ENCODE measurements at regions not wholly inside any gene's neighbourhood (a gene's known extent, or its start where the extent isn't known, plus 50 kb on each side); places are given as distances from the start of the nearest gene placed in this dataset.

- TF ChIP-seq, protein P1, sequence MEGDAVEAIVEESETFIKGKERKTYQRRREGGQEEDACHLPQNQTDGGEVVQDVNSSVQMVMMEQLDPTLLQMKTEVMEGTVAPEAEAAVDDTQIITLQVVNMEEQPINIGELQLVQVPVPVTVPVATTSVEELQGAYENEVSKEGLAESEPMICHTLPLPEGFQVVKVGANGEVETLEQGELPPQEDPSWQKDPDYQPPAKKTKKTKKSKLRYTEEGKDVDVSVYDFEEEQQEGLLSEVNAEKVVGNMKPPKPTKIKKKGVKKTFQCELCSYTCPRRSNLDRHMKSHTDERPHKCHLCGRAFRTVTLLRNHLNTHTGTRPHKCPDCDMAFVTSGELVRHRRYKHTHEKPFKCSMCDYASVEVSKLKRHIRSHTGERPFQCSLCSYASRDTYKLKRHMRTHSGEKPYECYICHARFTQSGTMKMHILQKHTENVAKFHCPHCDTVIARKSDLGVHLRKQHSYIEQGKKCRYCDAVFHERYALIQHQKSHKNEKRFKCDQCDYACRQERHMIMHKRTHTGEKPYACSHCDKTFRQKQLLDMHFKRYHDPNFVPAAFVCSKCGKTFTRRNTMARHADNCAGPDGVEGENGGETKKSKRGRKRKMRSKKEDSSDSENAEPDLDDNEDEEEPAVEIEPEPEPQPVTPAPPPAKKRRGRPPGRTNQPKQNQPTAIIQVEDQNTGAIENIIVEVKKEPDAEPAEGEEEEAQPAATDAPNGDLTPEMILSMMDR (IDR thresholded peaks at IDR 0.05), result no peak
- Histone ChIP-seq H3K36me3 (no peaks in the 10 kb centered on the region), H3K27me3 (no peaks in the 10 kb centered on the region), H3K4me1 (no peaks in the 10 kb centered on the region), H3K9me3 (no peaks in the 10 kb centered on the region), H3K27ac (no peak overlapping the region), H3K4me3 (no peak overlapping the region)
- DNase-seq (no peak), ATAC-seq (no peak)
- intact Hi-C loops (cut with DNase I), result no loop called here
- 29 to 56% methylated on average over 2 of the region's 2 CpGs for WGBS, 2 donors
These were observed 1560.4 kb upstream of the TENM3 start for GRCh38 chr4:180682776-180683175.

- H3K4me3 ChIP-seq, result no peak overlapping the region
- ATAC-seq (no peak), DNase-seq (no peak)
- no peak overlapping the region for H3K27ac ChIP-seq
- no peaks in the 10 kb centered on the region for H3K36me3 ChIP-seq
- WGBS, 2 donors, result 86 to 89% methylated on average over 5 of the region's 5 CpGs
- H3K9me3 ChIP-seq, result no peaks in the 10 kb centered on the region
- no peaks in the 10 kb centered on the region for H3K27me3 ChIP-seq
- intact Hi-C loops (cut with DNase I), result no loop called here
- TF ChIP-seq, protein P1 (IDR thresholded peaks at IDR 0.05), result no peak
- no peaks in the 10 kb centered on the region for H3K4me1 ChIP-seq
These were observed 1560.0 kb upstream of the TENM3 start for GRCh38 chr4:180683186-180683585.

GRCh38 chr4:180688480-180688879, 1554.7 kb upstream of the TENM3 start:
- TF ChIP-seq, protein P1 (IDR thresholded peaks at IDR 0.05), result no peak
- Histone ChIP-seq H3K27ac (no peak overlapping the region), H3K27me3 (no peaks in the 10 kb centered on the region), H3K4me3 (no peak overlapping the region), H3K36me3 (no peaks in the 10 kb centered on the region), H3K9me3 (peaks cover 0 to 4% (median 0%) of the 10 kb centered on the region in 11 donors), H3K4me1 (no peaks in the 10 kb centered on the region)
- no peak for DNase-seq
- intact Hi-C loops (cut with DNase I), result no loop called here
- ATAC-seq, result no peak
- WGBS, 2 donors, result 69 to 76% methylated on average over 2 of the region's 2 CpGs

DNA sequence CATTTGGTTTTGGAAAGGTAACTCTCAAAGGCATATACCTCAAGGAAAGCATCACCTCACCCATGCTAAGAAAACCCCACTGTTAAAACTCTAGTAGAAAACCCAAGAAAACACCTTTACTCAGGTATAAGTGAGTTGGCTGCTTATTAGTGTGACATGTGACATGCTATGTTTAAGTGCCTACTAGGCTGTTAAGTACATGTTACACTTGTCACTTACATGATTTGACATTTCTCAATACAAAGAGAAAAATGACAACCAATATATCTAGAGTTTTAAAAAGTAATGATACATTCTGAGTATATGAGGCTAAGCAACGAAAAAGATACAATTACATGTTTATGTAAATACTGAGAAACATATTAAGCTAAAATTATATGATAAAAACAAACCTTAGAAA, 1548.3 kb upstream of the TENM3 start:
- Histone ChIP-seq H3K4me1 (no peaks in the 10 kb centered on the region), H3K9me3 (peaks cover 0 to 8% (median 0%) of the 10 kb centered on the region in 11 donors), H3K4me3 (no peak overlapping the region), H3K36me3 (no peaks in the 10 kb centered on the region), H3K27me3 (no peaks in the 10 kb centered on the region), H3K27ac (no peak overlapping the region)
- TF ChIP-seq, protein P1 (IDR thresholded peaks at IDR 0.05), result no peak
- 49 to 63% methylated on average over 1 of the region's 1 CpG for WGBS, 2 donors
- DNase-seq, result no peak
- ATAC-seq, result no peak
- intact Hi-C loops (cut with DNase I), result no loop called here
